Transverse colon (tissue), 4 donors: ENCODE measurements at regions not wholly inside any gene's neighbourhood (a gene's known extent, or its start where the extent isn't known, plus 50 kb on each side); places are given as distances from the start of the nearest gene placed in this dataset.

ENCODE experiments used
- CTCF ChIP-seq, 5 experiments: fragments of 200-600 bp in 3 of 5; fragments of 450-650 bp in 2 of 5; sonication (generic) in 3 of 5; IDR thresholded peaks; 1 replicate in 2 of 5; 2 replicates in 3 of 5; pipeline ENCODE4 v1.5.1; 2016 to 2017; ENCODE audit warnings: antibody characterized with exemption in 5 of 5, inconsistent platforms in 3 of 5, mild to moderate bottlenecking in 2 of 5, moderate library complexity in 1 of 5
- POLR2A ChIP-seq: fragments of 450-650 bp; IDR thresholded peaks from one replicate; pipeline ENCODE4 v1.6.1; 2016; ENCODE audit warnings: antibody characterized with exemption, mild to moderate bottlenecking, moderate library complexity
- POLR2AphosphoS5 ChIP-seq, 3 donors: sonication (generic); formaldehyde crosslinking; IDR thresholded peaks; one replicate each; pipeline ENCODE4 v1.6.1; 2016; ENCODE audit warnings: antibody characterized with exemption in 3 of 3

DNA sequence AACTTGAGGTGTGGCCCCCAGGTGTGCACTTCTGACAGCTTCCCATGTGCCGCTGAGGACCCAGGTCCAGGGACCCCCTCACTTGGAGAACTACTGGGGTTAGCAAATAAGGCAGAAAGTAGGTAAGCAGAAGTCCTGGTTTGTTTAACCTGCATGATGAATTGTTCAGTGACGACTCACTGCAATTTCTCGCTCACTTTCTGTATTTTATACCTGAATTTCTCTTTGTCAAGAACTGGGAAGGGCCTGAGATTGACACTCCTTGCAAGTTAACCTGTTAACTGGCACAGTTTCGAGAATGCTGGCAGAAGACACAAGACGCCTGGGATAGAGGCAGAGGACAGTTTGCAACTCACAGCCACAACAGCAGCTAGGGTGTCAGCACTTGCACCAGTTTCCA is 164.5 kb upstream of the NCK2 start:
- no peak for TF ChIP-seq CTCF (IDR thresholded peaks at IDR 0.05)
- no peak for TF ChIP-seq POLR2A
- no peak for TF ChIP-seq POLR2AphosphoS5 (IDR thresholded peaks at IDR 0.05)
